ENCODE measurements at regions not wholly inside any gene's neighbourhood (a gene's known extent, or its start where the extent isn't known, plus 50 kb on each side); places are given as distances from the start of the nearest gene placed in this dataset.

- intact Hi-C loops (cut with micrococcal nuclease) (no loop called here), dilution Hi-C loops (cut with MboI; ENCODE audit: extremely low pct_ligation_motif_present, low sequenced_read_pairs) (no loop called here)
- Histone ChIP-seq H3K9ac (replicated peaks; ENCODE audit: extremely low read depth, insufficient read depth, low read length) (no peak overlapping the region), H4K20me1 (replicated peaks; ENCODE audit: control insufficient read depth, extremely low read depth, insufficient read depth, low read length) (no peaks in the 10 kb centered on the region), H3K4me2 (ENCODE audit: insufficient read depth, low read length) (no peak overlapping the region), H3K27me3 (ENCODE audit: control insufficient read depth in 2 of 2, insufficient read depth in 2 of 2, low read length in 2 of 2) (no peaks in the 10 kb centered on the region), H2AFZ (ENCODE audit: low read depth, low read length) (no peak overlapping the region), H3K9me1 (replicated peaks; ENCODE audit: control insufficient read depth, extremely low read depth, insufficient read depth, low read length) (no peaks in the 10 kb centered on the region), H3K4me3 (replicated peaks in 1 of 3; ENCODE audit: insufficient read depth in 1 of 3, low read depth in 1 of 3, low read length in 3 of 3) (no peak overlapping the region), H3K79me2 (ENCODE audit: control insufficient read depth, insufficient read depth, low read length) (no peaks in the 10 kb centered on the region), H3K36me3 (ENCODE audit: control insufficient read depth in 2 of 2, extremely low read depth in 1 of 2, insufficient read depth in 2 of 2, low read length in 2 of 2) (no peaks in the 10 kb centered on the region), H3K4me1 (ENCODE audit: control insufficient read depth, extremely low read depth, insufficient read depth, low read length) (no peaks in the 10 kb centered on the region), H3K27ac (ENCODE audit: insufficient read depth, low read depth, low read length) (no peak overlapping the region), H3K9me3 (replicated peaks; ENCODE audit: control insufficient read depth, insufficient read depth, low read length) (no peaks in the 10 kb centered on the region)
- no TSS peak for BruUV-seq (replicated peaks)
- ChIA-PET CTCF (no interaction called here), POLR2A (no interaction called here)
- TF ChIP-seq, protein P1, sequence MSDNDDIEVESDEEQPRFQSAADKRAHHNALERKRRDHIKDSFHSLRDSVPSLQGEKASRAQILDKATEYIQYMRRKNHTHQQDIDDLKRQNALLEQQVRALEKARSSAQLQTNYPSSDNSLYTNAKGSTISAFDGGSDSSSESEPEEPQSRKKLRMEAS (IDR thresholded peaks at IDR 0.05; ENCODE audit: insufficient read depth, insufficient read length): no peak
- no peak for TF ChIP-seq POLR2AphosphoS5 (IDR thresholded peaks at IDR 0.05; ENCODE audit: insufficient read depth, low read depth, low read length)
- TF ChIP-seq MYC (IDR thresholded peaks at IDR 0.05; ENCODE audit: low read depth, low read length): no peak
- no peak for TF ChIP-seq POLR2A (IDR thresholded peaks at IDR 0.05; ENCODE audit: low read depth, low read length)
- no peak for TF ChIP-seq JUN (IDR thresholded peaks at IDR 0.05; ENCODE audit: borderline replicate concordance, insufficient read depth, insufficient read length, low read depth)
- TF ChIP-seq GATA2 (IDR thresholded peaks at IDR 0.05; ENCODE audit: insufficient read depth, insufficient read length, low read depth, low read length): no peak
- TF ChIP-seq FOS (IDR thresholded peaks at IDR 0.05; ENCODE audit: borderline replicate concordance, insufficient read depth, low read length): no peak
- no peak for TF ChIP-seq EZH2 (IDR thresholded peaks at IDR 0.05; ENCODE audit: borderline replicate concordance, low read depth, low read length, severe bottlenecking)
- TF ChIP-seq, protein P2, sequence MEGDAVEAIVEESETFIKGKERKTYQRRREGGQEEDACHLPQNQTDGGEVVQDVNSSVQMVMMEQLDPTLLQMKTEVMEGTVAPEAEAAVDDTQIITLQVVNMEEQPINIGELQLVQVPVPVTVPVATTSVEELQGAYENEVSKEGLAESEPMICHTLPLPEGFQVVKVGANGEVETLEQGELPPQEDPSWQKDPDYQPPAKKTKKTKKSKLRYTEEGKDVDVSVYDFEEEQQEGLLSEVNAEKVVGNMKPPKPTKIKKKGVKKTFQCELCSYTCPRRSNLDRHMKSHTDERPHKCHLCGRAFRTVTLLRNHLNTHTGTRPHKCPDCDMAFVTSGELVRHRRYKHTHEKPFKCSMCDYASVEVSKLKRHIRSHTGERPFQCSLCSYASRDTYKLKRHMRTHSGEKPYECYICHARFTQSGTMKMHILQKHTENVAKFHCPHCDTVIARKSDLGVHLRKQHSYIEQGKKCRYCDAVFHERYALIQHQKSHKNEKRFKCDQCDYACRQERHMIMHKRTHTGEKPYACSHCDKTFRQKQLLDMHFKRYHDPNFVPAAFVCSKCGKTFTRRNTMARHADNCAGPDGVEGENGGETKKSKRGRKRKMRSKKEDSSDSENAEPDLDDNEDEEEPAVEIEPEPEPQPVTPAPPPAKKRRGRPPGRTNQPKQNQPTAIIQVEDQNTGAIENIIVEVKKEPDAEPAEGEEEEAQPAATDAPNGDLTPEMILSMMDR (IDR thresholded peaks at IDR 0.05; ENCODE audit: extremely low read depth in 1 of 2, insufficient read depth in 1 of 2, low read depth in 1 of 2, low read length in 2 of 2): no peak
- no peak for DNase-seq (ENCODE audit: low read depth, low spot score)
- FAIRE-seq: no peak
These were observed 298.4 kb downstream of the LPIN1 start for GRCh38 chr2:12044857-12045256.

Data from endothelial cell of umbilical vein (primary cell).